Right hindlimb (tissue), 1 donor: ENCODE measurements at regions not wholly inside any gene's neighbourhood (a gene's known extent, or its start where the extent isn't known, plus 50 kb on each side); places are given as distances from the start of the nearest gene placed in this dataset.
A peak's percentile ranks its signal among the peaks of the same experiment; 100 is the strongest.
"Not testable (repeated sequence)": the region's sequence is repeated elsewhere in the genome, so short reads cannot be mapped to it uniquely, and the experiment has no call there.

Source experiments
- DNase-seq: peaks from one replicate; pipeline ENCODE4 v3.0.0-alpha.2; 2018

- not testable (repeated sequence) for DNase-seq
Observed at GRCh38 chr7:149995369-149996026, 121.7 kb downstream of the ATP6V0E2 start.

- not testable (repeated sequence) for DNase-seq
Observed at GRCh38 chr7:150000780-150001599, 127.2 kb downstream of the ATP6V0E2 start.

GRCh38 chr7:150003304-150003810, 129.6 kb downstream of the ATP6V0E2 start:
- DNase-seq = no peak

GRCh38 chr7:150003973-150004372, 130.2 kb downstream of the ATP6V0E2 start:
- DNase-seq = not testable (repeated sequence)

GRCh38 chr7:150004843-150005242, 131.1 kb downstream of the ATP6V0E2 start:
- DNase-seq = not testable (repeated sequence)

GRCh38 chr7:150009620-150010303, 136.0 kb downstream of the ATP6V0E2 start:
- not testable (repeated sequence) for DNase-seq

- DNase-seq = not testable (repeated sequence)
Observed at GRCh38 chr7:150016651-150017189, 143.0 kb downstream of the ATP6V0E2 start.

GRCh38 chr7:150020210-150020609, 146.4 kb downstream of the ATP6V0E2 start:
- not testable (repeated sequence) for DNase-seq

- DNase-seq = not testable (repeated sequence)
Observed at GRCh38 chr7:150024550-150025490, 151.1 kb downstream of the ATP6V0E2 start.

GRCh38 chr7:150025802-150026201, 152.0 kb downstream of the ATP6V0E2 start:
- not testable (repeated sequence) for DNase-seq

- not testable (repeated sequence) for DNase-seq
Observed at GRCh38 chr7:150028344-150029012, 154.7 kb downstream of the ATP6V0E2 start.

- DNase-seq = not testable (repeated sequence)
Observed at GRCh38 chr7:150029013-150029389, 155.2 kb downstream of the ATP6V0E2 start.

- DNase-seq = not testable (repeated sequence)
Observed at GRCh38 chr7:150031733-150032132, 158.0 kb downstream of the ATP6V0E2 start.

GRCh38 chr7:150033711-150034110, 159.9 kb downstream of the ATP6V0E2 start:
- not testable (repeated sequence) for DNase-seq

- not testable (repeated sequence) for DNase-seq
Observed at GRCh38 chr7:150035769-150036168, 162.0 kb downstream of the ATP6V0E2 start.

GRCh38 chr7:150039061-150039460, 165.3 kb downstream of the ATP6V0E2 start:
- DNase-seq = not testable (repeated sequence)

GRCh38 chr7:150042281-150042680, 168.5 kb downstream of the ATP6V0E2 start:
- not testable (repeated sequence) for DNase-seq

- DNase-seq = peak; percentile 50
Observed at GRCh38 chr7:150044771-150045170, 171.0 kb downstream of the ATP6V0E2 start.

- DNase-seq = not testable (repeated sequence)
Observed at GRCh38 chr7:150045596-150045995, 171.8 kb downstream of the ATP6V0E2 start.

GRCh38 chr7:150046290-150047194, 172.8 kb downstream of the ATP6V0E2 start:
- DNase-seq = not testable (repeated sequence)
